Inflammatory macrophage treated with lipopolysaccharide for 1 hour (primary cell): ENCODE measurements at regions not wholly inside any gene's neighbourhood (a gene's known extent, or its start where the extent isn't known, plus 50 kb on each side); places are given as distances from the start of the nearest gene placed in this dataset.
"Not testable (repeated sequence)": the region's sequence is repeated elsewhere in the genome, so short reads cannot be mapped to it uniquely, and the experiment has no call there.

Experiments used
- DNase-seq, 2 donors: peaks; one replicate each; pipeline ENCODE4 v3.0.0-alpha.2; 2020 to 2022

DNA sequence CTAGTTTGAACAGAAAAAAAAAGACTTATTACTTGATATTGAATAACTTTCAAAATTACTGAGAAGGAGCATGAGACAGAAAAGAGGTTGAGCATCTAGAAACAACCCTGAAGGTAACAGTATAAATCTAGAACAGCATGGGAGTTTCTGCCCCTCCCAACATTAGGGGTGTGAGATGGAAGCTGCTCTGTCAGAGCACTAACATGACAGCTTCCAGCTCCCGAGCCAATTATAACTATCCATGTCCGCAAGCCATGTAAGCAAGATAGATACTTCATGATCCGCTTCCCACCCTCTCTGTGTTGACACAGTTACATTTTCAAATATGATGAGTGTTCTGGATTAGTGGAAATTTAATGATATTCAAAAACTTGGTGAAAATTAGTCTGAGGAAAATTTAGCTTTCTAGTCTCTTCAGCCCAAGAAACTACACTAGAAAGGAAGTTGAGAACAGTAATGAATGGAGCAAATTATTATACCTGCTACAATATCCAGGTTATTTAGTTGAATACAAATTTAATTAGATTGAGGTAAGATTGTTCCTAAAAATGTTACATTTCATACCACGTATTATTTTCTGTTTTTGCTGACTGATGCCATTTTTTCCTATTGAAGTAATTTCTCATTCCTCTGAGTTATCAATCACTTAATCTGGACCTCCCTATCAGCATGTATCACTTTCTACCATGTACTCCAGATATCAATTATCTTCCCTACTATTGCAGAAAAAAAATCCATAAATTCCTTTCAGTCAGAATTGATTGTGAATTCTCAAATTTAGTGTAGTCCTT, 129.3 kb upstream of the SLIT2 start:
- DNase-seq: no peak

DNA sequence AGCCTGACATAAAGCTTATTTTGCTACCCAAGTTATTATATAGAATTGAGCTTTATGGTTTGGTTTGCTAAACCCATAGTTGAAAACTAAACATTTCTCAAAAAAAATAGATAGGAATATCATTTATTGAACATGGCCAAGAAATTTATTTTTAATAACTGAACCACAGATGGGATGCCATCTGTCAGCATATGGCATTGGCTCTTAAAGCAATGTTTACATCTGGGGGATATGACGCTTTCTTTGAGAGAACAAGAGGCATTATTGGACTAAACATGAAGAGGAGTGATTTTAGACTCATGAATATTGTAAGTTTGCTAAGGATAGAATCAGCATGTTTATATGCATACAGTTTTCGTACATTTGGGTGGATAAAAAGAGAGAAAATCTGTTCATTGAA, 132.6 kb upstream of the SLIT2 start:
- no peak for DNase-seq

DNA sequence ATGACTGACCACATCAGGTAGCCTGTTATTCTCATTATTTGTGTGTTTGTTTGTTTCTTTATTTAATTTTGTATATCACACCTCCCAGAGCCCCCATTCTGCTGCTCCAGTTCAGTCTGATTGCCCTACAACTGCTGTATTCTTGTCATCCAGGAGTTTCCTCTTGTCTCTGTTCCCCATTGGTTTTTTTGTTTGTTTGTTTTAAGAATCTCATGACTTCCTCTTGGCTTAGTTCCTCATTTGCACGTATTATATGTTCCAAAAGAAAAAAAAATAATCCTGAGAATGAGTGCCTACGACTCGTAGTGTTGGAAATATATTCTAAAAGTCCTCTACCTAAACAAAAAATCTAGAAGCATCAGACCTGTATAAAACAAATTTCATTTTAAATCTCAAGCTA, 142.3 kb upstream of the SLIT2 start:
- DNase-seq: peak; percentile 35 to 60

DNA sequence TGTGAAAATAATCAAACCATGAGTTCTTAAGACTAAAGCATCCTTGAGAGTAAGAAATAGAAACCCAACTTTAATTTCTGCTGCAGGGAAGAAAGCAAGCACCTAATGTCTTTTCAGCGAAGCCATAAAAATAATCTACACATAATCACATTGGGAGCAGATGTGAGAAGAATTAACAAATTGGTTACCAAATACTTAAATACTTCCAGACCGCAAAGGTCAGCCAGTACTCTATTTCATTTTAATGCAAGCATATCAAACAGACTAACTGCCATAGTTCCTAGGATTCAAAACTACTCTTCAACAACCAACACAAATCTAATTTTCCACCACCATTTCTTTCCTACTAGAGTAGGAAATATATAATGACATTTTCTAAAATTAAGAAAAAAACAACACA, 144.8 kb upstream of the SLIT2 start:
- DNase-seq: no peak

DNA sequence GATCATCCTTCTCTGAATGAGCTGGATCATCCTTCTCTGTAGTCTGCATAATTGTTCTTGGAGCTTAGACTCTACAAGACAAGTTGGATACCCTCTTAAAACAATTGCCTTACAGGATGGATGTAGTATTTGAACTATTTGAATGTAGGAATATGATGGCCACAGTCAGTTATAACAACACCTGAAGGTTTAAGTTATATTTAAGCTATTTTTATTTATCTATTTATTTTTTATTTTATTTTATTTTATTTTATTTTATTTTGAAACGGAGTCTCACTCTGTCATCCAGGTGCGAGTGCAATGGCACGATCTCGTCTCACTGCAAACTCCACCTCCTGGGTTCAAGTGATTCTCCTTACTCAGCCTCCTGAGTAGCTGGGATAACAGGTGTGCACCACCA, 149.9 kb upstream of the SLIT2 start:
- DNase-seq: no peak

DNA sequence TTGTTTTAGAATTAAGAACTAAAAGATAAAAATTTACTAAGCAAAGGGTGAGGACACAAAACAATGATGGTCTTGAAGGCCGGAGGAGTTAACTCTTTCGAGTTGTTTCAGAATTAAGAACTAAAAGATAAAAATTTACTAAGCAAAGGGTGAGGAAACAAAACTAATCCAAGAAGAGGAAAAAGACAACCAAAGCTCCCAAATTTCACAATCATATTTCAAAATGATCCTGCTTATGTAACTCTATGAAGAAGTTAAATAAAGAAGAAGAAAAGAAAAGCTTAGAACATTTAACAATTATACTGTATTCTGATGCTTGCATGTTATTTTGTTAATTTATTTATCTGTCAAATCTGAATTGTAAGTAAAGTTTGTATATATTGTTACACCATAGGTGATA, 154.8 kb upstream of the SLIT2 start:
- peak; percentile 46 to 66 for DNase-seq

DNA sequence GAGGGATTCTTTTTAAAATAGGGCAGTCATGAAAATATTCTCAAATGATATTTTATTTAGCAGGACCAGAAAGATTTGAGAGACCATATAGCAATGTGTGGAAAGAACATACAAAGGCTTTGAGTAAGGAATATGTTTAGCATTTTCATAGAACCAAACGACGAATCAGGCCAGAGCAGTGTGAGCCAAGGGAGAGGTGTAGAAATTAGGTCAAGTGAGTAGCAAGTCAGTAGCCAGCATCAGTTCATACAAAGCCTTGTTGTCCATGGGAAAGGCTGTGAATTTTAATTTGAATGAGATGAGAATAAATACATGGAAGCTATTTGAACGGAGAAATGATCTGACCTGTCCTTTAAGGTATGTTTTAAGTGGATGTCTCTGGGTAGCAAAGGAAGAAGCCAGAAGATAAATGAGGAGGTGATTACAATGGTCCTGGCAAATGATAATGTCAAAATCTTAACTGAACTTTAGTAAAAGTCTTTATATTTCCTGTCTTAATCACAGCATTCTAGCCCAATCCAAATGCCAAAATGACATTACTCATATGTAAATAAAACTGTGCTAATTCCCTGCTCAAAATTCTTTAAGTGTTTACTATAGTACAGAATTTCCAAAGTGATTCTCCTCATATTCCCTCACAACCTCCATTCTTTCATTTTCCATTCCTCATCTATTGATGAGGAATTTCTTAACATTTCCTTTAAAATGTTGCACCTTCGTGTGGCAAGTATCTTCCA, 155.7 kb upstream of the SLIT2 start:
- DNase-seq: no peak

DNA sequence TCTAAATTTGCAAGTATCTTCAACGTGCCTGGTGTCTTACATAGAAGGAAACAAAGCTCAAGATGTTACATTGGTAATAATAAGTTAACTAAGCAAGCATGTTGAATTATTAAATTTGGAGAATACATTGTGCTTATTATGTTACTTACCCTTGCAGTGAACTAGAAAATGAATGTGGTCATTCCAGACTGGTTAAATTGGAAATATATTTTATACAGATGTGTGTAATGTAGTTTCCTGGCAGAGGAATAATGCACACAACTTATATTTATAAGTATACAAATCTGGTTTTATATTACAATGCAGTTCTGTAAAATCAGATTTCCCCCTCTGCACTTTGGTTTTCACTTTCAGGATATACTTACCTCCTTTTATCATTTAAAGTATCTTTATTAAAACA, 159.9 kb upstream of the SLIT2 start:
- DNase-seq: no peak

DNA sequence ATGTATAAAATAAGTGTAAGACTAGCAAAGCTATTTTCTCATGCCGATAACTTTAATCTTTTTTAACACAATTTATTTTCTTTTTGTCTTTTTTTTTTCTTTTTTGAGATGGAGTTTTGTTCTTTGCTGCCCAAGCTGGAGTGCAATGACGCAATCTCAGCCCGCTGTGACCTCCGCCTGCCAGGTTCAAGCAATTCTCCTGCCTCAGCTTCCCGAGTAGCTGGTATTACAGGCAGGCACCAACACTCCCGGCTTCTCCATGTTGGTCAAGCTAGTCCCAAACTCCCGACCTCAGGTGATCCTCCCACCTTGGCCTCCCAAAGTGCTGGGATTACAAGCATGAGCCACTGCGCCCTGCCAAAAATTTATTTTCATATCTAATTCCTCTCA, 164.2 kb upstream of the SLIT2 start:
- DNase-seq: no peak

DNA sequence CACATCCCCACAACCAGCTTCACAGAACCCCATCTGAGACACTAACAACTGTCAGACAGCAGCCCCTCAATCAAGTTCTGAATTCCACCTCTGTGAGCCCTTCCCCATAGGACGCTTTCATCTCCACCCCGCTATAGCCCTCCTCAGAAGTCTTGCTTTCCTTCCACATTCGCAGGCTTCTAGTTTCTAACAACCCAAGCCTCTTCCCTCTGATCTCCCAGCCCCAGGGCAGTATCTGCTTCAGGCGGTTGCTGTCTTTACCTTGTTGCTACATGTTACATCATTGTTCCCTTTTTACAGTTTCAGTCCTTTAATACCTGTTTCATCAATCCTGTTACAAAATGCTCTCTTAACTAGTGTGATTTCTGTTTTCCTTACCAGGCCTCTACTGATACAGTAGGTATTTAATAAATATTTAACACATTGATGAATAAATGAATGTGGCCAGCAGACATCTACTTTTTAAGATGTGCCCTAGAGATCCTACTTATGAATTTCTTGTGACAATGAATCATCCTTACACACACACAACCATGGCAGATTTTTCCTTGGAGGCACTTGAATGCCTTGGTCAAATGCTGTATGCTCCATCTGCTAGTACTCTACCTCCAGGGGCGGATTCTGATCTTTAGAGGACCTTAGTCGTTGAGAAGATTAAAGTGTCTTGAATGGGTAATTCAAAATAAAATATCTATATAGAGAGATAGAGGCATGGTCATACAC, 164.7 kb upstream of the SLIT2 start:
- no peak for DNase-seq

DNA sequence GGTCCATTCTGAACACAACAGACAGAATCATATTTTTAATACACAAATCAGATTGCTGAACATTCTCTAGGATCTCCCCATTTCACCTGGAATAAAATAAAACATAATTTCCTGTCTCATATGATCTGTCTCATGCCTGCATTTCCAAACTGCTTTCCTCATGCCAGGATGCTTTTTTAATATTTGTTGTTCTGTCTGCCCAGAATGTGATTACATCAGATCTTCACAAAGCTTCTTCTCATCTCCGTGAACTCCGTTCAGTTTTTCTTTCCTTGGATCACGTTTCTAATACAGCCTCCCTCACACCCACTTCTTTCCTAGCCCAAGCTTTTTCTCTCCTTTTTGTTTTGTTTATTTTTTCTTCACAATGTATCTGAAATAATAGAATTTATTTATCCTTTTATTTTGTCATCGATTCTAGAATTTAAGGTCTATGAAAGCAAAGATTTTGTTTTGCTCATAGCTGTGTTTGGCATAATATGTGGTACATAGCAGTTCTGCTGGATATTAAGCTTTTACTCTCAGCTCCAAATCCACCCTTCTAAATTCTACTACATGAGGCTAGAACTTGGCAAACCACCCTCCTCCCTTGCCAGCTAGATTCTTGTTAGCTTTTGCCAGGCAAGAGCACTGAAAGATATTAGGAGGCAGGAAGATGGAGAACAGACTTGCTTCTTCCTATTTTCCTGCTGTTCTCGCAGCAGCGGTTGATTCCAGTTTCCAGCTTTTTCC, 165.5 kb upstream of the SLIT2 start:
- no peak for DNase-seq

DNA sequence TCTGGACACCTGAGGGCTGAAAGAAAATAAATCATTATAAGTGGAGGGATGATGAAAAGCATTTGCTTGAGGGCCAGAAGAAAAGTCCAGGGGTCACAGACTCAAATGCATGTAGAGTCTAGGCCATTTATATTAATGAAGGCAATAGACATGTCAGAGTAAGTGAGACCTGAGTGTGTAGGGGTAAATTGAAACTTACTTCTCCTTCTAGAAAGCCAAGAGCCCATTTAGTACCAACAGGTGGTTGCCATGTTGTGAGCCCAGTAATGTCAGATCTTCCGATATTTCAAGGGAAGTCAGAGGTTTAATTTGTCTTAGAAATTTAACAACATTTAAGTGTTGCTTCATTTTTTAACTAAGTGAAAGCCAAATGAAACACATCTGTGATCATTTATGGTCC, 166.1 kb upstream of the SLIT2 start:
- DNase-seq: no peak

DNA sequence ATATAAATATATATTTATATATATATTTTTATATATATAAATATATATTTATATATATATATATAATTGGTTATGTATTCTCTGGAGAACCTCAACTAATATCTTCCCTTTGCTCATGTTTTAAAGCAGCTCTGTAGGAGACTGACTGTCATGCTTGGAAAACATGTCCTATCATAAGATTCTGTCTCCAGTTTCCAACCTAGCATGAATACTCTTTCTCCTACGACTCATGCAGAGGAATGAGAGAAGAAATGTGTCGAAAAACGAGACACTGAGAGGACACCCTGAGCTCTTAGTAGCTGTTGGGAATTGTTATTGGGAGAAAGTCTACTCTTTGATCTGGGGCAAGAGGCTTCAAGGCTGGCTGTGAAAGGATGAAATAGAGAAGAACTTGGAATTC, 166.5 kb upstream of the SLIT2 start:
- no peak for DNase-seq

DNA sequence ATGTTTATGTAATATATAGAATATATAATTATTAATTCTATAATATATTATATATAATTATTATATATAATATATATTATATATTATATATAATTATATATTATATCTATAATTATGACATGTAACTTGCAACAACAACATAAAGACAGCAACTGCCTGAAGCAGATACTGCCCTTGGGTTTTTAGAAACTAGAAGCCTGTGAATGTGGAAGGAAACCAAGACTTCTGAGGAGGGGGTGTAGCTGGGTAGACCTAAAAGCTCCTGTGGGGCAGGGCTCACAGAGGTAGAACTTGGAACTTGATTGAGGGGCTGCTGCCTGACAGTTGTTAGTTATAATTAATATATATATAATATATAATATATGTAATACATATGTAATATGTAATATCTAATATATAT, 167.2 kb upstream of the SLIT2 start:
- no peak for DNase-seq

DNA sequence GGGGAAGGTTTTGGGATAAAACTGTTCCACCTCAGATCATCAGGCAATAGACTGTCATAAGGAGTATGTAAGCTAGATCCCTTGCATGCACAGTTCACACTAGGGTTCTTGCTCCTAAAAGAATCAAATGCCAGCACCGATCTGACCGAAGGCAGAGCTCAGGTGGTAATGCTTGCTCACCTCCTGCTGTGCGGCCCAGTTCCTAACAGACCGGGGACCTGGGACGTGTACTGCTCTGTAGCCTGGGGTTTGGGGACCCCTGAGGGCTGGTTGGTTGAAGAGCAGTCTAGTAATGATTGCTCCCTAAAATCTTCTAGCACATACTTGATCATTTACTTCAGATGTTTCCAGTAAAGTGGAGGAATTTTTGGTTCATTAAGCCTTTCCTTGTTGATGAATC, 173.1 kb upstream of the SLIT2 start:
- DNase-seq: no peak

DNA sequence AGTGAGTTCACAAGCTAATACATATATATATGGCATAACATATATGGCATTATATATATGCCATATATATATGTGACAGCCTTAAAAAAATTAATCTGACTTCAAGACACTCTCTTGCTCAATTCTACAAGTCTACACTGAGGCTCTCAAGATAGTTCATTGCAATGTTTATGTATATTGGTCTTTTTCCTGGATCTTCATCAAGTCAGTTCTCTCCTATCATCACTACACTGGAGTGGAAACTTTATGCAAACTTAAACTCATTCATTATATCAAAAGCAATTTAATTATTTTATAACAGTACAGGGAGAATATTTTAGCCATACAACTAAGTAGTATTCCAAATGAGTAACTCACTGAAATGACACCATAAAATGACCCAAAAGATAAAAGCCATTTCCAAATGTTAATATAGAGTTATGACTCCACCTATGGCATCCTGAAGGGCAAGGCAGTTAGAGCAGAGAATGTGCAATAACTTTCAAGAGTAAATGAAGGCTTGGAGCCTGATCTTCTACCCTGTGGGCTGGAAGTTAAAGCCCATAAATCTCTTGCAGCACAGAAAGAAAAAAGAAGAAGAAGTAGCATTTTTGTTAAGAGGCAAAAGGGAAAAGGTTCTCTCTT, 176.3 kb upstream of the SLIT2 start:
- DNase-seq: no peak

DNA sequence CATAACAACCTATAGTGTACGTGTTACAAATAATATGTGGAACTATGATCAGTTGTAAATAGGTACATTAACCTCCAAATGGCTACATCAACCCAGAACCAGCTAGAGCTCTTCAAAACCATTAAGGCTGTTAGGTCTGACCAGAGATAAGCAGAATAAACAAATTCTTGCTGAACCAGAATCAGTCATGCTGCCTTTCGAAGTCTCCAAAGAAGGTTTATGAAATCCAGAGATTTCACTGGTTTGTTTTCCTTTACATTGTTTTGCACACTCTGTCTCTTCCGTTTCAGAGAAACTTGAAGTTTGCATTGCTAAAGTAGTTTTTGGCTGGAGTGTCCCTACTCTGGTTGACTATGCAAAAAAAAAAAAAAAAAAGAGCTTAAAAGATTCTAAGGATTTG, 177.3 kb upstream of the SLIT2 start:
- DNase-seq: no peak

DNA sequence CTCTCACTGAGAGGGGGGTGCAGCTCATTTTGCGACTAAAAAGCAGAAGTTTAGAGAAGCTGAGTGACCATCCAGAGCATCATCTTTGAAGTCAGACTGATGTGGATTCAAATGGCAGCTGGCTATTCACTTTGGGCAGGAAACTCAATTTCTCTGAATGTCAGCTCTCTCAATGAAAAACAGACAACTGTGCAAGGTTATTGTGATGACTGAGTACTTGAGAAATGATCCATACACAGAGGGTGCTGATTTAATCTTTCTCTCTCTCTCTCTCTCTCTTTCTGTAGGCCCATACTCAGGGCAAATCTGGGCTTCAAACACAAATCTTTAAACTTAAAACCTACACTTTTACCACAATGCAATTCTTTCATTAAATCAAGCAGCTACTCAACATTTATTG, 185.8 kb upstream of the SLIT2 start:
- DNase-seq: no peak

DNA sequence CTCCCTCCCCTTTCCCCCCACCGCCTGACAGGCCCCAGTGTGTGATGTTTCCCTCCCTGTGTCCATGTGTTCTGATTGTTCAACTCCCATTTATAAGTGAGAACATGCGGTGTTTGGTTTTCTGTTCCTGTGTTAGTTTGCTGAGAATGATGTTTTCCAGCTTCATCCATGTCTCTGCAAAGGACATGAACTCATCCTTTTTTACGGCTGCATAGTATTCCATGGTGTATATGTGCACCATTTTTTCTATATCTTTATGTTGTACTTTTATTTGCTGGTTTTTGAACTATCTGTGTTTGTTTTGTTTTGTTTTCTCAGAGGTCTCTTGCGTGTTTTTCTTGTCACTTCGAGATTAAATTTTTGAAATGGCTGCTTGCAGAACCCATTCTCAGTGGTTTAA, 188.8 kb upstream of the SLIT2 start:
- DNase-seq: not testable (repeated sequence)

DNA sequence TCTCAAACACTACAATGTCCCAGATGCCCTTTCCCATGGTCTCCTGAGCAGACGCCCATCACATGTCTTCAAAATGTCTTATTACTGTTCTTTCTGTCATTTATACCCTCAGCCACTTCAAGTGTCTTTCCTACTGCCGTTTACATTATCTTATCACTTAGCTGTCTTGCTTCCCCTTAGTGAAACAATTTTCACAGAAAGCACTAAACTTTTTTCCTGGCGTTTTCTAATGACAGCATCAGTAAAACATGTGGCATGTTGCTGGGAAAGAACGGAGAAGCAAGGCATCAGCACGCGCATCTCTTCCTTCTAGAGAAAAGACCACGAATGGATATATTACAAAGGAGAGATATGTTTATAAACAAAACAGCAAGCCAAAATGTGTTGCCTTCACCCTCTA, 189.7 kb upstream of the SLIT2 start:
- no peak for DNase-seq

DNA sequence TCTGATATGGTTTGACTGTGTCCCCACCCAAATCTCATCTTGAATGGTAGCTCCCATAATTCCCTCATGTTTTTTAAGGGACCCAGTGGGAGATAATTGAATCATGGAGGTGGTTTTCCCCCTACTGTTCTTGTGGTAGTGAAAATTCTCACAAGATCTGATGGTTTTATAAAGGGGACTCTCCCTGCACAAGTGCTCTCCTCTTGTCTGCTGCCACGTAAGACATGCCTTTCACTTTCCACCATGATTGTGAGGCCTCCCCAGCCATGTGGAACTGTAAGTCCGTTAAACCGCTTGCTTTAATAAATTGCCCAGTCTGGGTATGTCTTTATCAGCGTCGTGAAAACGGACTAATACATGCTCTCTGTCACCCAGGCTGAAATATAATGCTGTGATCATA, 200.9 kb upstream of the SLIT2 start:
- DNase-seq: no peak

DNA sequence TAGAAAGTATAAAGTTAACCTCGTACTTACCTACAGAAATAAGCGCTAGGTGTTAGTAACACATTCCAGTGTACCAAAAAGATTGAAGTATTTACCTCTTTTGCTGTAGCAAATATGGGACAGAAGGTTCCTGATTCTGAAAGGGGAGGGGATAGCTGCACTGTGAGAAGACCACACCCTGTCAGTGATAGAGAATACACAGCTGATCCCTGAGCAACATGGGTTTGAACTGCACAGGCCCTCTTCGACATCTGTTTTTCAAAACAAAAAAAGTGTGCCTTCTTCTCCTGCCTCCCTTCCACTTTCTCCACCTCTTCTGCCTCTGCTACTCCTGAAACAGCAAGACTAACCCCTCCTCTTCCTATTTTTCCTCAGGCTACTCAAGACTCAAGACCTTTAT, 201.8 kb upstream of the SLIT2 start:
- no peak for DNase-seq
